ENCODE measurements at regions not wholly inside any gene's neighbourhood (a gene's known extent, or its start where the extent isn't known, plus 50 kb on each side); places are given as distances from the start of the nearest gene placed in this dataset.

DNA sequence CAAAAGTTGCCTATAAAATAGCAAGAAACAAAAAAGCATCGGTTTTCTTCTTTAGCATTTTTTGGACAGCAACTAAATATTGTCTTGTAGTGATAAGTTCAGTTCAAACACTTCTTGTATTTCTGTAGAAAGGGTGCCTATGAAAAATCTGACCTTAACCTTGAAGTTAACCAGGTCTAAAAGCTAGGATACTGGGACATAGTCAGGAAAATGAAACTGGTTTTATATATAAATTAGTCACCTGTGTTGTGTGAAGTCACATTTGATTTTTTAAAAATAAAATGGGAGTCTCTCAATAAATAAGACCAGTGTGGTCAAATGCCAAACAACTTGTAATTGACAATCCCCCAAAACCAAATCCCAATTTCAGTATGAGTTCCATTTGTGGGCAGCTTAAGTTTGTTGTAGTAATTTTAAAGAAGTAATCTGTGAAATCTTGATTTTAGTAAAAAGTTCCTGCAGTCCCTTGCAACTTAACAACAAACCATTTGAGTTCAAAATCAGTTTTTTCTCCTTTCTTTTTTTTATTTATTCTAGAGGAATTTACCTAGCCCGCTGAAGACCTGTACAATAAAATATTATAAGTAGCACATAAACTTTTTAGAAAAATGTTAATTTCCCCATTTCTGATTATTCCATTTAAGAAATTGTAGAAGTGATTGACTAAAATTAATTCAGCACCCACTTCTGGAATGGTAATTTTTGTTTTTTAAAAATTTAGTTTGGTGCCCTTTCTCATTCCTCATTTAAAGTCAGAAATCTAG lies 84.5 kb upstream of the PPARA start:
- Mint-ChIP-seq H3K27me3 (ENCODE audit: low read depth) (peaks cover 45% of the 10 kb centered on the region), H3K27ac (no peak overlapping the region)

More for the DNA sequence above, 84.5 kb upstream of the PPARA start:
- H3K9me3 ChIP-seq (ENCODE audit: control insufficient read depth, low read depth, low read length), result no peaks in the 10 kb centered on the region
- no peak for DNase-seq
- H3T11ph ChIP-seq (ENCODE audit: low read length), result no peak overlapping the region
- no peaks in the 10 kb centered on the region for H4K20me1 ChIP-seq (ENCODE audit: control insufficient read depth, insufficient read depth, insufficient read length)
- H3K27ac ChIP-seq (ENCODE audit: insufficient read length, low read depth, low read length), result no peak overlapping the region
- no peak overlapping the region for H3K9ac ChIP-seq (ENCODE audit: extremely low read depth, insufficient read length, low read length)
- H3K4me1 ChIP-seq (ENCODE audit: insufficient read depth, low read length), result no peaks in the 10 kb centered on the region
- Mint-ChIP-seq H3K4me1 (peaks cover 5% of the 10 kb centered on the region in 2 experiments), H3K36me3 (ENCODE audit: insufficient read depth in 1 of 3, low read depth in 3 of 3) (no peaks in the 10 kb centered on the region), H3K4me3 (no peak overlapping the region), H3K9me3 (no peaks in the 10 kb centered on the region)
- no peak overlapping the region for H2BK20ac ChIP-seq (ENCODE audit: low read depth, low read length, poor library complexity, severe bottlenecking)
- no peak overlapping the region for H2AFZ ChIP-seq (ENCODE audit: low read length)
- no peaks in the 10 kb centered on the region for H3K79me1 ChIP-seq (ENCODE audit: insufficient read depth, low read depth, low read length, poor library complexity, severe bottlenecking)
- no peak overlapping the region for H3K56ac ChIP-seq (ENCODE audit: insufficient read length, low read depth, low read length)
- peaks cover 4% of the 10 kb centered on the region; the same call in 1 of the 2 replicates for H3K27me3 ChIP-seq (ENCODE audit: insufficient read depth, low read length)
- no peak overlapping the region for H2BK12ac ChIP-seq (ENCODE audit: insufficient read length, low read depth, low read length)
- H3K4me2 ChIP-seq (ENCODE audit: insufficient read depth, insufficient read length, low read length), result no peak overlapping the region
- TF ChIP-seq, protein P1, sequence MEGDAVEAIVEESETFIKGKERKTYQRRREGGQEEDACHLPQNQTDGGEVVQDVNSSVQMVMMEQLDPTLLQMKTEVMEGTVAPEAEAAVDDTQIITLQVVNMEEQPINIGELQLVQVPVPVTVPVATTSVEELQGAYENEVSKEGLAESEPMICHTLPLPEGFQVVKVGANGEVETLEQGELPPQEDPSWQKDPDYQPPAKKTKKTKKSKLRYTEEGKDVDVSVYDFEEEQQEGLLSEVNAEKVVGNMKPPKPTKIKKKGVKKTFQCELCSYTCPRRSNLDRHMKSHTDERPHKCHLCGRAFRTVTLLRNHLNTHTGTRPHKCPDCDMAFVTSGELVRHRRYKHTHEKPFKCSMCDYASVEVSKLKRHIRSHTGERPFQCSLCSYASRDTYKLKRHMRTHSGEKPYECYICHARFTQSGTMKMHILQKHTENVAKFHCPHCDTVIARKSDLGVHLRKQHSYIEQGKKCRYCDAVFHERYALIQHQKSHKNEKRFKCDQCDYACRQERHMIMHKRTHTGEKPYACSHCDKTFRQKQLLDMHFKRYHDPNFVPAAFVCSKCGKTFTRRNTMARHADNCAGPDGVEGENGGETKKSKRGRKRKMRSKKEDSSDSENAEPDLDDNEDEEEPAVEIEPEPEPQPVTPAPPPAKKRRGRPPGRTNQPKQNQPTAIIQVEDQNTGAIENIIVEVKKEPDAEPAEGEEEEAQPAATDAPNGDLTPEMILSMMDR (conservative IDR thresholded peaks at IDR 0.05), result no peak
- no peak overlapping the region for H3K18ac ChIP-seq (ENCODE audit: insufficient read length, low read depth, low read length)
- peaks cover 4% of the 10 kb centered on the region for H3K23me2 ChIP-seq (ENCODE audit: insufficient read length, low read depth, low read length, poor library complexity, severe bottlenecking)
- H2BK120ac ChIP-seq (ENCODE audit: low read depth, low read length, poor library complexity, severe bottlenecking), result no peak overlapping the region
- H4K8ac ChIP-seq (replicated peaks; ENCODE audit: insufficient read length, low read depth, low read length), result no peak overlapping the region
- no peak overlapping the region for H4K91ac ChIP-seq (ENCODE audit: insufficient read length, low read depth, low read length)
- no peak overlapping the region for H4K5ac ChIP-seq (ENCODE audit: insufficient read length, low read depth, low read length)
- no peak overlapping the region for H3K4ac ChIP-seq (ENCODE audit: low read depth, low read length)
- H2BK15ac ChIP-seq (ENCODE audit: low read depth, low read length), result no peak overlapping the region
- no peak overlapping the region for H2AK5ac ChIP-seq (ENCODE audit: insufficient read length, low read length)
- no CpG with 5 or more reads among the region's 2 CpGs for WGBS (ENCODE audit: extremely low coverage, insufficient read length, low lambda C conversion rate)
- no peak overlapping the region for H2BK5ac ChIP-seq (ENCODE audit: insufficient read length, low read length)
- no peak overlapping the region for H3K14ac ChIP-seq (ENCODE audit: insufficient read depth, low read length)
- no peaks in the 10 kb centered on the region for H3K79me2 ChIP-seq (ENCODE audit: insufficient read depth, low read length)
- H3K23ac ChIP-seq (ENCODE audit: insufficient read length, low read depth, low read length), result no peak overlapping the region
